Hematopoietic multipotent progenitor cell (in vitro differentiated cells): ENCODE measurements at regions not wholly inside any gene's neighbourhood (a gene's known extent, or its start where the extent isn't known, plus 50 kb on each side); places are given as distances from the start of the nearest gene placed in this dataset.

Experiments used
- DNase-seq, 3 donors: peaks; one replicate each; pipeline ENCODE4 v3.0.0-alpha.2; 2011 to 2015; ENCODE audit warnings: low read depth in 2 of 3, low spot score in 2 of 3

- no peak for DNase-seq
Observed at GRCh38 chr5:31100047-31100575, 93.4 kb upstream of the CDH6 start.

- DNase-seq, result no peak
Observed at GRCh38 chr5:31098811-31099210, 94.7 kb upstream of the CDH6 start.

GRCh38 chr5:31097851-31098250 lies 95.6 kb upstream of the CDH6 start:
- DNase-seq, result no peak

- DNase-seq, result no peak
Observed at GRCh38 chr5:31096238-31096865, 97.1 kb upstream of the CDH6 start.

- no peak for DNase-seq
Observed at GRCh38 chr5:31095796-31096195, 97.7 kb upstream of the CDH6 start.

- DNase-seq, result no peak
Observed at GRCh38 chr5:31091501-31091900, 102.0 kb upstream of the CDH6 start.

GRCh38 chr5:31090467-31090866 lies 103.0 kb upstream of the CDH6 start:
- DNase-seq, result no peak

GRCh38 chr5:31086839-31087415 lies 106.6 kb upstream of the CDH6 start:
- DNase-seq, result no peak

- no peak for DNase-seq
Observed at GRCh38 chr5:31084871-31085270, 108.6 kb upstream of the CDH6 start.

GRCh38 chr5:31083364-31083763 lies 110.1 kb upstream of the CDH6 start:
- no peak for DNase-seq

- no peak for DNase-seq
Observed at GRCh38 chr5:31079668-31080067, 113.8 kb upstream of the CDH6 start.

GRCh38 chr5:31078956-31079355 lies 114.5 kb upstream of the CDH6 start:
- peak in 1 of 3 donors; percentile 3 for DNase-seq

GRCh38 chr5:31075981-31076380 lies 117.5 kb upstream of the CDH6 start:
- no peak for DNase-seq

GRCh38 chr5:31068287-31068686 lies 125.2 kb upstream of the CDH6 start:
- no peak for DNase-seq

GRCh38 chr5:31066655-31067328 lies 126.7 kb upstream of the CDH6 start:
- DNase-seq, result no peak

GRCh38 chr5:31064215-31064614 lies 129.3 kb upstream of the CDH6 start:
- DNase-seq, result no peak

GRCh38 chr5:31062902-31063580 lies 130.4 kb upstream of the CDH6 start:
- DNase-seq, result peak in 1 of 3 donors; percentile 1

GRCh38 chr5:31059889-31060288 lies 133.6 kb upstream of the CDH6 start:
- no peak for DNase-seq

GRCh38 chr5:31054453-31054852 lies 139.0 kb upstream of the CDH6 start:
- no peak for DNase-seq

GRCh38 chr5:31052937-31053658 lies 140.4 kb upstream of the CDH6 start:
- no peak for DNase-seq

- no peak for DNase-seq
Observed at GRCh38 chr5:31051316-31051715, 142.2 kb upstream of the CDH6 start.
